GM18520 (cell line): ENCODE measurements at regions not wholly inside any gene's neighbourhood (a gene's known extent, or its start where the extent isn't known, plus 50 kb on each side); places are given as distances from the start of the nearest gene placed in this dataset.
"Not testable (repeated sequence)": the region's sequence is repeated elsewhere in the genome, so short reads cannot be mapped to it uniquely, and the experiment has no call there.

Source experiments
- ATAC-seq: cut with Tn5 transposase; IDR thresholded peaks from one replicate; pipeline ENCODE4 v1.9.1; 2021; ENCODE audit not compliant: unreplicated experiment

GRCh38 chr4:33625748-33626147, 2618.6 kb downstream of the ARAP2 start:
- no peak for ATAC-seq

- no peak for ATAC-seq
Observed at GRCh38 chr4:33626221-33626620, 2618.1 kb downstream of the ARAP2 start.

- ATAC-seq = no peak
Observed at GRCh38 chr4:33628296-33628695, 2616.0 kb downstream of the ARAP2 start.

- ATAC-seq = no peak
Observed at GRCh38 chr4:33649015-33649414, 2595.3 kb downstream of the ARAP2 start.

- ATAC-seq = no peak
Observed at GRCh38 chr4:33649471-33649870, 2594.8 kb downstream of the ARAP2 start.

- no peak for ATAC-seq
Observed at GRCh38 chr4:33650036-33650435, 2594.3 kb downstream of the ARAP2 start.

- no peak for ATAC-seq
Observed at GRCh38 chr4:33658971-33659370, 2585.3 kb downstream of the ARAP2 start.

GRCh38 chr4:33661636-33662035, 2582.7 kb downstream of the ARAP2 start:
- ATAC-seq = no peak

GRCh38 chr4:33685939-33686338, 2558.4 kb downstream of the ARAP2 start:
- no peak for ATAC-seq

- no peak for ATAC-seq
Observed at GRCh38 chr4:33696041-33696440, 2548.3 kb downstream of the ARAP2 start.

- no peak for ATAC-seq
Observed at GRCh38 chr4:33696586-33696985, 2547.7 kb downstream of the ARAP2 start.

- ATAC-seq = no peak
Observed at GRCh38 chr4:33709247-33709646, 2535.1 kb downstream of the ARAP2 start.

- no peak for ATAC-seq
Observed at GRCh38 chr4:33711826-33712225, 2532.5 kb downstream of the ARAP2 start.

- no peak for ATAC-seq
Observed at GRCh38 chr4:33714971-33715370, 2529.3 kb downstream of the ARAP2 start.

GRCh38 chr4:33715841-33716395, 2528.4 kb downstream of the ARAP2 start:
- no peak for ATAC-seq

GRCh38 chr4:33722254-33722653, 2522.1 kb downstream of the ARAP2 start:
- no peak for ATAC-seq

- no peak for ATAC-seq
Observed at GRCh38 chr4:33722800-33723516, 2521.4 kb downstream of the ARAP2 start.

- ATAC-seq = no peak
Observed at GRCh38 chr4:33724685-33725084, 2519.6 kb downstream of the ARAP2 start.

GRCh38 chr4:33725861-33726260, 2518.5 kb downstream of the ARAP2 start:
- no peak for ATAC-seq

GRCh38 chr4:33737726-33738125, 2506.6 kb downstream of the ARAP2 start:
- ATAC-seq = no peak

GRCh38 chr4:33739884-33740632, 2504.3 kb downstream of the ARAP2 start:
- ATAC-seq = no peak

- ATAC-seq = not testable (repeated sequence)
Observed at GRCh38 chr4:33740871-33741270, 2503.4 kb downstream of the ARAP2 start.
